ENCODE measurements at regions not wholly inside any gene's neighbourhood (a gene's known extent, or its start where the extent isn't known, plus 50 kb on each side); places are given as distances from the start of the nearest gene placed in this dataset.

DNA sequence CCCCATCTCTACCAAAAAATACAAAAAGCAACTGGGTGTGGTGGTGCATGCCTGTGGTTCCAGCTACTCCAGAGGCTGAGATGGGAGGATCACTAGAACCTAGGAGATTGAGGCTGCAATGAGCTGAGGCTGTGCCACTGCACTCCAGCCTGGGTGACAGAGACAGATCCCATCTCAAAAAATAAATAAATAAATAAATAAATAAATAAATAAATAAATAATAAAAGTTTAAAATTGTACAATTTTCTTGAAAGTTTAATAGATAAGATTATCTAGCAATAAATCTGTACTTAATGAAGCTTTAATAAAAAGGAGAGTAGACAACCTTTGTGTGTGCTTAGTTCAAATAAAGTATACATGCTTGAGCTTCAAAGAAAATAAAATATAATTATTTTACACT, 310.0 kb upstream of the LRIG3 start:
- H3K4me1 ChIP-seq (ENCODE audit: insufficient read depth): no peaks in the 10 kb centered on the region

DNA sequence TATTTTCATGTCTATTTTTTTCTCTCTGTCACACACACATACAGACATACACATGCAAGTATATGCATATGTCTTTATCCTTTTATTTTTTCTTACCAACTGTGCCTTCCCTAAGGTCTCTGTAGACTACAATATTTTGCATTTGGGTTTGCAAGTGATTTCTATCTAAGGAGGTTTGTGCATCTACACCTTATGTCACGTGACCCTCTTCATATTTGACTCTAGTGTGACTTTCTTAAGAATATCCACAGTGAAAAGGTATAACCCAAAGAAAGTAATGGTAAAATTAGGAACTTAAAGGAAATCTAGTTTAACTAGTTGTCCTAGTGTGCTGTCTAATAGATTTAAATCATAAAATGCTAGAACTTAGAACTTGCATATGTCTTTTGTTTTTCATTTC, 298.8 kb upstream of the LRIG3 start:
- DNase-seq (ENCODE audit: low spot score): no peak
- Histone ChIP-seq H3K9me3 (ENCODE audit: low read depth) (no peaks in the 10 kb centered on the region), H3K36me3 (replicated peaks; ENCODE audit: insufficient read depth, low read depth) (no peaks in the 10 kb centered on the region), H3K9me2 (replicated peaks; ENCODE audit: insufficient read depth) (no peaks in the 10 kb centered on the region), H2AFZ (no peak overlapping the region), H3K4me3 (no peak overlapping the region), H4K20me1 (ENCODE audit: insufficient read depth, poor library complexity, severe bottlenecking) (no peaks in the 10 kb centered on the region), H3K27me3 (no peaks in the 10 kb centered on the region), H3K79me2 (no peaks in the 10 kb centered on the region), H3K27ac (no peak overlapping the region), H3K4me2 (no peak overlapping the region), H3K4me1 (ENCODE audit: insufficient read depth) (no peaks in the 10 kb centered on the region)
- 81% methylated on average over 1 of the region's 1 CpG for WGBS (ENCODE audit: low lambda C conversion rate, missing lambda C conversion rate)
- no peak for TF ChIP-seq EZH2phosphoT487 (IDR thresholded peaks at IDR 0.05; ENCODE audit: low read depth, severe bottlenecking, unreplicated experiment)
- no peak for TF ChIP-seq EZH2 (IDR thresholded peaks at IDR 0.05; ENCODE audit: borderline replicate concordance)
- TF ChIP-seq, protein P1, sequence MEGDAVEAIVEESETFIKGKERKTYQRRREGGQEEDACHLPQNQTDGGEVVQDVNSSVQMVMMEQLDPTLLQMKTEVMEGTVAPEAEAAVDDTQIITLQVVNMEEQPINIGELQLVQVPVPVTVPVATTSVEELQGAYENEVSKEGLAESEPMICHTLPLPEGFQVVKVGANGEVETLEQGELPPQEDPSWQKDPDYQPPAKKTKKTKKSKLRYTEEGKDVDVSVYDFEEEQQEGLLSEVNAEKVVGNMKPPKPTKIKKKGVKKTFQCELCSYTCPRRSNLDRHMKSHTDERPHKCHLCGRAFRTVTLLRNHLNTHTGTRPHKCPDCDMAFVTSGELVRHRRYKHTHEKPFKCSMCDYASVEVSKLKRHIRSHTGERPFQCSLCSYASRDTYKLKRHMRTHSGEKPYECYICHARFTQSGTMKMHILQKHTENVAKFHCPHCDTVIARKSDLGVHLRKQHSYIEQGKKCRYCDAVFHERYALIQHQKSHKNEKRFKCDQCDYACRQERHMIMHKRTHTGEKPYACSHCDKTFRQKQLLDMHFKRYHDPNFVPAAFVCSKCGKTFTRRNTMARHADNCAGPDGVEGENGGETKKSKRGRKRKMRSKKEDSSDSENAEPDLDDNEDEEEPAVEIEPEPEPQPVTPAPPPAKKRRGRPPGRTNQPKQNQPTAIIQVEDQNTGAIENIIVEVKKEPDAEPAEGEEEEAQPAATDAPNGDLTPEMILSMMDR (IDR thresholded peaks at IDR 0.05; ENCODE audit: poor library complexity): no peak

More for the DNA sequence above, 310.0 kb upstream of the LRIG3 start:
- no peak for TF ChIP-seq EZH2 (IDR thresholded peaks at IDR 0.05; ENCODE audit: borderline replicate concordance)
- TF ChIP-seq EZH2phosphoT487 (IDR thresholded peaks at IDR 0.05; ENCODE audit: low read depth, severe bottlenecking, unreplicated experiment): no peak
- TF ChIP-seq, protein P1 (IDR thresholded peaks at IDR 0.05; ENCODE audit: poor library complexity): no peak
- H3K27me3 ChIP-seq: no peaks in the 10 kb centered on the region
- no peak overlapping the region for H3K27ac ChIP-seq
- no peak overlapping the region for H3K4me3 ChIP-seq
- H4K20me1 ChIP-seq (ENCODE audit: insufficient read depth, poor library complexity, severe bottlenecking): no peaks in the 10 kb centered on the region
- H3K79me2 ChIP-seq: no peaks in the 10 kb centered on the region
- H3K36me3 ChIP-seq (replicated peaks; ENCODE audit: insufficient read depth, low read depth): no peaks in the 10 kb centered on the region
- no peak overlapping the region for H3K4me2 ChIP-seq
- no peaks in the 10 kb centered on the region for H3K9me2 ChIP-seq (replicated peaks; ENCODE audit: insufficient read depth)
- no peak overlapping the region for H2AFZ ChIP-seq
- DNase-seq (ENCODE audit: low spot score): no peak
- no peaks in the 10 kb centered on the region for H3K9me3 ChIP-seq (ENCODE audit: low read depth)

DNA sequence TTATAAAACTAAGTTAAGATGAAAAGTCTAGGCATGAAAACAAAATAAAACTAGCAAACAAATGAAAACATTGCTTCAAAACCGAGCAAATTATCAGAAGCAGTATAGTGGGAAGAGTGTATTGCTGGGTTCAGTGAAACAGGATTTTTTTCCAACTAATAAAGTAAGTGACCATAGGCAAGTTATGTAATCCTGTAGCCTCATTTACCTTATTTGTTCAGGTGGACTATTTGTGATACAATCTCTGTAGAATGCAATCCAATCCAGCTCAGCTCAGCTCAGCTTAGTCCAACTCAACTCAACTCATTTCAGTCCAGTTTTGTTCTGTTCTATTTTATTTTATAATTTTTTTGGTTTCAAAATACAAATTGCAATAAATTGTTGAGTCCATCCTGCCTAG, 276.7 kb upstream of the LRIG3 start:
- H4K20me1 ChIP-seq (ENCODE audit: insufficient read depth, poor library complexity, severe bottlenecking): no peaks in the 10 kb centered on the region
- H3K27ac ChIP-seq: no peak overlapping the region
- TF ChIP-seq, protein P1 (IDR thresholded peaks at IDR 0.05; ENCODE audit: poor library complexity): no peak
- no peak for TF ChIP-seq EZH2phosphoT487 (IDR thresholded peaks at IDR 0.05; ENCODE audit: low read depth, severe bottlenecking, unreplicated experiment)
- no peak for TF ChIP-seq EZH2 (IDR thresholded peaks at IDR 0.05; ENCODE audit: borderline replicate concordance)
- no peak overlapping the region for H3K4me2 ChIP-seq
- H3K9me3 ChIP-seq (ENCODE audit: low read depth): no peaks in the 10 kb centered on the region
- DNase-seq (ENCODE audit: low spot score): no peak
- WGBS (ENCODE audit: low lambda C conversion rate, missing lambda C conversion rate): 90% methylated on average over 1 of the region's 1 CpG
- H2AFZ ChIP-seq: no peak overlapping the region
- H3K27me3 ChIP-seq: no peaks in the 10 kb centered on the region
- no peak overlapping the region for H3K4me3 ChIP-seq
- no peaks in the 10 kb centered on the region for H3K9me2 ChIP-seq (replicated peaks; ENCODE audit: insufficient read depth)
- H3K79me2 ChIP-seq: no peaks in the 10 kb centered on the region
- no peaks in the 10 kb centered on the region for H3K4me1 ChIP-seq (ENCODE audit: insufficient read depth)
- H3K36me3 ChIP-seq (replicated peaks; ENCODE audit: insufficient read depth, low read depth): no peaks in the 10 kb centered on the region

DNA sequence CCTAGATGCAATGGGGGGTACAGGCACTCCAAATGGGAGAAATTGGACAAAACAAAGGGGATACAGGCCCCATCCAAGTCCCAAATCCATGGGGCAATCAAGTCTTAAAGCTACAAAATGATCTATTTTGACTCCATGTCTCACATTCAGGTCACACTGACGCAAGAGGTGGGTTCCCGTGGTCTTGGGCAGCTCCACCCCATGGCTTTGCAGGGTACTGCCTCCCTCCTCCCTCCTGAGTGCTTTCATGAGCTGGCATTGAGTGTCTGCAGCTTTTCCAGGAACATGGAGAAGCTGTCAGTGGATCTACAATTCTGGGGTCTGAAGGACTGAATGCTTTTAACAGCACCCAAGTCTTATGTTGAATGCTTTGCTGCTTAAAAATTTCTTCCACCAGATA, 274.5 kb upstream of the LRIG3 start:
- no peaks in the 10 kb centered on the region for H3K4me1 ChIP-seq (ENCODE audit: insufficient read depth)
- TF ChIP-seq, protein P1 (IDR thresholded peaks at IDR 0.05; ENCODE audit: poor library complexity): no peak
- TF ChIP-seq EZH2phosphoT487 (IDR thresholded peaks at IDR 0.05; ENCODE audit: low read depth, severe bottlenecking, unreplicated experiment) (no peak), EZH2 (IDR thresholded peaks at IDR 0.05; ENCODE audit: borderline replicate concordance) (no peak)
- H3K9me3 ChIP-seq (ENCODE audit: low read depth): no peaks in the 10 kb centered on the region
- no peaks in the 10 kb centered on the region for H3K9me2 ChIP-seq (replicated peaks; ENCODE audit: insufficient read depth)
- no peak overlapping the region for H3K4me2 ChIP-seq
- H3K27ac ChIP-seq: no peak overlapping the region
- DNase-seq (ENCODE audit: low spot score): no peak
- H2AFZ ChIP-seq: no peak overlapping the region
- no peaks in the 10 kb centered on the region for H3K27me3 ChIP-seq
- no peaks in the 10 kb centered on the region for H3K79me2 ChIP-seq
- H3K4me3 ChIP-seq: no peak overlapping the region
- H3K36me3 ChIP-seq (replicated peaks; ENCODE audit: insufficient read depth, low read depth): no peaks in the 10 kb centered on the region
- H4K20me1 ChIP-seq (ENCODE audit: insufficient read depth, poor library complexity, severe bottlenecking): no peaks in the 10 kb centered on the region
- 92% methylated on average over 2 of the region's 2 CpGs for WGBS (ENCODE audit: low lambda C conversion rate, missing lambda C conversion rate)

All from hepatocyte (in vitro differentiated cells).